Cardiac muscle cell (in vitro differentiated cells and primary cell): ENCODE measurements at regions not wholly inside any gene's neighbourhood (a gene's known extent, or its start where the extent isn't known, plus 50 kb on each side); places are given as distances from the start of the nearest gene placed in this dataset.

Experiments used
- DNase-seq, 2 donors: peaks; one replicate each; pipeline versions ENCODE4 v3.0.0 to v3.0.0-alpha.2; 2010 to 2017; ENCODE audit warnings: low read depth in 1 of 2, low spot score in 1 of 2
- H3K27ac ChIP-seq: fragments of 200-600 bp; sonication (generic); 2 replicates; pipeline ENCODE4 v1.5.1; 2016
- H3K27me3 ChIP-seq: fragments of 200-600 bp; sonication (generic); 2 replicates; pipeline ENCODE4 v1.6.0; 2016; ENCODE audit warnings: control low read depth
- H3K36me3 ChIP-seq: fragments of 200-600 bp; sonication (generic); 2 replicates; pipeline ENCODE4 v1.5.1; 2016; ENCODE audit warnings: control low read depth
- H3K4me1 ChIP-seq: fragments of 200-600 bp; sonication (generic); 2 replicates; pipeline ENCODE4 v1.8.1; 2017; ENCODE audit warnings: low read depth, mild to moderate bottlenecking, mixed run types
- H3K4me3 ChIP-seq: fragments of 200-600 bp; sonication (generic); 2 replicates; pipeline ENCODE4 v1.5.1; 2016; ENCODE audit warnings: mild to moderate bottlenecking
- H3K9me3 ChIP-seq: fragments of 200-600 bp; sonication (generic); 2 replicates; pipeline ENCODE4 v1.5.1; 2017; ENCODE audit warnings: low read depth, mild to moderate bottlenecking, control low read depth
- CTCF ChIP-seq: IDR thresholded peaks from 2 replicates; pipeline ENCODE4 v1.5.1; 2012; ENCODE audit warnings: low read depth, mild to moderate bottlenecking, low read length

- TF ChIP-seq CTCF: no peak
Measured at GRCh38 chr14:83924259-83924658, 1605.7 kb upstream of the FLRT2 start.

DNA sequence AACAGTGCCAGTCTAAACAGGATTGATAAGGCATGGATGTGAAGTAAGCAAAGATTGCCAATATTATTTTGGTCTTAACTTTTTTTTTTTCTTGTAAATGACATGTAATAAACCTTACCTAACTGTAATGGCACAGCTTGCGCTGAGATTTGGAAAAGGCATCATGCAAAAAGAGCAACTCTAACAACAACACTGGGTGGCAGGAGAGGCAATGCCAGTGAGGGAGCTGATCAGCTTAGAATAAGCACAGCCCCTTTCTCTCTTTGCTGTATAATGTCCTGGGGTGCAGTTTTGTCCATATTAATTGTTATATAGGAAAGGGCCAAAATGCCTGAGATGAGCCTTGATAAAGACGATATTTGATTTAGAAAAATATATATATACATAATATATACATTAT, 1589.7 kb upstream of the FLRT2 start:
- Histone ChIP-seq H3K27ac (no peak overlapping the region), H3K4me3 (no peak overlapping the region), H3K9me3 (no peaks in the 10 kb centered on the region), H3K36me3 (no peaks in the 10 kb centered on the region), H3K4me1 (no peaks in the 10 kb centered on the region), H3K27me3 (no peaks in the 10 kb centered on the region)
- peak; percentile 14 for TF ChIP-seq CTCF
- DNase-seq: peak; percentile 10 to 17

More at GRCh38 chr14:83924259-83924658, 1605.7 kb upstream of the FLRT2 start:
- no peaks in the 10 kb centered on the region for H3K36me3 ChIP-seq
- no peak overlapping the region for H3K27ac ChIP-seq
- no peaks in the 10 kb centered on the region for H3K4me1 ChIP-seq
- H3K9me3 ChIP-seq: no peaks in the 10 kb centered on the region
- DNase-seq: no peak
- H3K4me3 ChIP-seq: no peak overlapping the region
- no peaks in the 10 kb centered on the region for H3K27me3 ChIP-seq

GRCh38 chr14:83958359-83958758, 1571.6 kb upstream of the FLRT2 start:
- Histone ChIP-seq H3K36me3 (no peaks in the 10 kb centered on the region), H3K4me1 (no peaks in the 10 kb centered on the region), H3K27me3 (no peaks in the 10 kb centered on the region), H3K27ac (no peak overlapping the region), H3K4me3 (no peak overlapping the region), H3K9me3 (no peaks in the 10 kb centered on the region)
- no peak for DNase-seq
- TF ChIP-seq CTCF: no peak

GRCh38 chr14:83960832-83961512, 1569.0 kb upstream of the FLRT2 start:
- no peak for TF ChIP-seq CTCF
- H3K4me3 ChIP-seq: no peak overlapping the region
- H3K4me1 ChIP-seq: no peaks in the 10 kb centered on the region
- H3K27ac ChIP-seq: no peak overlapping the region
- no peaks in the 10 kb centered on the region for H3K36me3 ChIP-seq
- no peaks in the 10 kb centered on the region for H3K9me3 ChIP-seq
- H3K27me3 ChIP-seq: no peaks in the 10 kb centered on the region
- DNase-seq: no peak

- Histone ChIP-seq H3K36me3 (no peaks in the 10 kb centered on the region), H3K9me3 (no peaks in the 10 kb centered on the region), H3K27ac (no peak overlapping the region), H3K4me3 (no peak overlapping the region), H3K27me3 (no peaks in the 10 kb centered on the region), H3K4me1 (no peaks in the 10 kb centered on the region)
- no peak for DNase-seq
- TF ChIP-seq CTCF: no peak
Measured at GRCh38 chr14:83969998-83970397, 1559.9 kb upstream of the FLRT2 start.
